Kidney tubule cell (primary cell): ENCODE measurements at regions not wholly inside any gene's neighbourhood (a gene's known extent, or its start where the extent isn't known, plus 50 kb on each side); places are given as distances from the start of the nearest gene placed in this dataset.

ENCODE experiments used
- DNase-seq: peaks from one replicate; pipeline ENCODE4 v3.0.0-alpha.2; 2018; ENCODE audit warnings: low spot score

DNA sequence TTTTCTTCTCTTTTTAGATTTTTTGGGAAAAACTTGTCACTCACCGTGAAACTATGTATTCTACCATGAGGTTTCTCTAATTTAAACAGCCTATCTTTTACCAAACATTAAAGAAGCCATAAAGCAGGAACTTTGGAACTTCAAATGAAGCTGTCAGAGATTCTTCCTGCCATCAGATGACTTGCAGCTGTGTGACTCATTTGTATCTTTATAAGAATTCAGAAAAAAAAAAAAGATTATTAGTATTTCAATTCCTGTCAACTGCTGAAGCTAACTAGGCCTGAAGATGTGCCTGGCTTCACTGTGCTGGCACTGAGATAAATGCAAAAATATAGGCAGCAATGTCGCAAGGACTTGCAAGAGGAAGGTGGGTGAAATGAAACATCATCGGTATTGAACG, 1399.1 kb upstream of the PIK3C3 start:
- no peak for DNase-seq

GRCh38 chr18:40553029-40553428, 1402.0 kb upstream of the PIK3C3 start:
- no peak for DNase-seq

DNA sequence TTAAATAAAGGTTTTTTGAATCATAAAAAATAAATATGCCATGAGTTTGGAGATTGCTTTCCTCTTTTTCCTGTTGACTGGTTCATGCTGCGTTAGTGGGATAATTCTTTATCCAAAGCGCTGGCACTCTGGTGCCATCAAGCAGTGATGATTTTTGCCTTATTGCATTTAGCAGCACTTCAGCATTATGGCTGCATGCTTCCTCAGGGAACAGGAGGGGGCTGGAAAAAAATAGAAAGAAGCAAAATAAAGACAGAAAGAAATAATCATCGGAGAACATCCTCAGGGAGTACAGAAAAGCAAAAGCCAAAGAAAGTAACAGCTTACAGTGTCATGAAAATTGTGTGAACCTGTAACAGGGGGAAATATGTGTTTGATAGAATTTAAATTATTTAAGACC, 1408.2 kb upstream of the PIK3C3 start:
- no peak for DNase-seq

DNA sequence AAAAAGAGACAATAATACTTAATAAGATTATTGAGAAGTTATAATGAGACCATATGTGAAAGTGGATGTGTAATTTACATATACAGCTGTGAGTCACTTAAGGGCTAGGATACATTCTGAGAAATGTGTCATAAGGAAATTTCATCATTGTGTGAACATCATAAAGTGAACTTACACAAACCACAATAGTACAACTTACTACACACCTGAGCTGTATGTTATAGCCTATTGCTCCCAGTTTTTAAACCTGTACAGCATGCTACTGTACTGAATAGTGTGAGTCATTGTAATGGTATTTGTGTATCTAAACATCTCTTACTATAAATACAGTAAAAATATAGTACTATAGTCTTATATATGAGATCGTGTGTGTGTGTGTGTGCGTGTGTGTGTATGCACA, 1420.3 kb upstream of the PIK3C3 start:
- DNase-seq = no peak

DNA sequence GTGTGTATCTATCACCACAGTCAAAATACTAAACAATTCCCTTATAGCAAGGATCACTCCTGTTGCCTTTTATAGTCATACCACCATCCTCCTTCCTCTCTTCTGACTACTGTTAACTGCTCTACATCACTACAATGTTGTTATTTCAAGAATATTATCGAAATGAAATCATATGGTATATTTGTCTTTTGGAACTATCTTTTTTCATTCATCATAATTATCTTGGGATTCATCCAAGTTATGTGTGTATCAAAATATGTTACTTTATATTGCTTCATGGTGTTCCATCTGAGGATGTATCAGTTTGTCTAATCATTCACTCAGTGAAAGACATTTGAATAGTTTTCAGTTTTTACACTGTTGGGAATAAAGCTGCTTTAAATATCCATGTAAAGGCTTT, 1423.0 kb upstream of the PIK3C3 start:
- DNase-seq = no peak

DNA sequence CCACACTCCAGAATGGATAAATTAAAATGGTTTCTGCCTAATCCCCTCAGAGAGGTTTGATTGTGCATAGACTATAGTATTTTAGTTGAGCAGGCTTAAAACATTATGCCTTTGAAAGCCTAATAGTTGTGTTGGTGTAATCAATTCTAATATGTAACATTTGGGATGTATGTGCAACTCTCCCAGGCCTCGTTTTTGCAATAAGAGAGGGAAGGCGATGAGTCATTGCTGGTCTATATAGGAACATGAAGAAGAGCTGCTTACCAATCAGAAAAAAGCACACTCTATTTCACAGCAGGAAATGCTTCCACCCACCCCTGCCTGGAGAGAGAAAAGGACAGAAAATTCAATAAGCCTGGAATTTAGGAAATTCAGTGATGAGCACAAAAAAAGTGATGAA, 1424.0 kb upstream of the PIK3C3 start:
- DNase-seq = no peak

DNA sequence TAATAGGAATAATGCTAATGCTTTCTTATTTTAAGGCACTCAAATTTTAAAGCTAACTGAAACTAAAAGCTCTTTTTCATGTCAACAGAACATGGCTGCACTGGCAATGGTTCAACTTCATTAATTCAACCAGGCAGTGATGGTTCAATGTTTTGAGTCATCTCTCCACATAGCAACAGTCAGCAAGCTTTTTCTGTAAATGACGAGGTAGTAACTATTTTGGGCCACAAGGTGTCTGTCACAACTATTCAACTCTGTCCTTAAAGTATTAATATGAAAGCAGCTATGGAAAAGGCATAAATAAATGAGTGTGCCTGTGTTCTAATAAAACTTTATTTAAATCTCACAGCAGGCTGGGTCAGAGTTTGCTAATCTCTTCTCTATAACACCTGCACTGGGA, 1425.6 kb upstream of the PIK3C3 start:
- peak; percentile 54 for DNase-seq

DNA sequence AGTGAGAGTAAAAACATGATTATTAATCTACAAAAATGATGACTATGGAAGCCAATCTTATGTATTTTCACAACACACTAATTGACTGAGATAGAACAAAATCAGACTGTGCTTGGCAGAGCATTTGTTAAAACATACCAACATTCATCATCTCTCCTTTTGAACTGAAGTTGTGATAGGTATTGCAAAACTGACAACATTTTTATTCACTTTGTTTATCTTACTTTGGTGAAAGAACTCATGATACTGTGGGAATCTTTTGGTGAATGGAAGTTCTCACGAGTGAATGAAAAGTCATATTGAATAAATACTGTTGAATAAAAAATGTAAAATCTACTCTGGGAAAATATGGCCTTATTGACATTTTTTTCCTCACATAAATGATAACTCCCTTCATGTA, 1430.2 kb upstream of the PIK3C3 start:
- no peak for DNase-seq

DNA sequence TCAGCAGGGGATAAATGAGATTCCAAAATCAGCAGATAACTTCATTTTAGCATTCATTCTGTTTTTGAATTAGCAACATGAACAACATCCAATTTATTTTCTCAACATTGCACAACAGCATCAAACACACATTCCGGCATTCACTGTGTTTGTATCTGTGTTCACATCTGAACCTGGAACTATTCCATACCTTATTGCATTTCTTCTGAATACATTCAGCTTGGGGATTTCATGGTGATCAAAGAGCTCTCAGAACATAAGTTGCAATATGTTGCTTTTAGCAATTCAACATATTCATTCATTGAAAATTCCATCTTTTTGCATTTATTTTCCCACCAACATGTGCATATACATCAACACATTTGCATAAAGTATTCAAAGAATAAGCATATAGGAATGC, 1431.7 kb upstream of the PIK3C3 start:
- DNase-seq = no peak

DNA sequence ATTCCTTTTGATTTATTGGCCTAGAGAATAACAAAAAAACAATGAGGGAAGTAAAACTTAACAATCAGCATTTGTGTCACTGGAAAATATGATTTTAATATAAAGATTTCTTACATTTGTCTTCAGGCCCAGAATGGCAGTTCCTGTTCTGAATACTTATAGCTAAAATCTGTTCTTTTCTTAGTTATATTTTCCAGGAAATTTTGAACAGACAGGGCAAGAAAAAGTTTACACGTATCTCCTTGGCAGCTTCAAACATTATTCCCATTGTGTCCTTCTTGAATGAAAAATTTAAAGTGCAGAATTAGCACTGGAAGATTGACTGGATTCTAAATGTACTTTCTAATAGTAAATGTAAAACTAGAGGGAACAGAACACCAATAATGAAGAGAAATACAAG, 1454.0 kb upstream of the PIK3C3 start:
- no peak for DNase-seq

DNA sequence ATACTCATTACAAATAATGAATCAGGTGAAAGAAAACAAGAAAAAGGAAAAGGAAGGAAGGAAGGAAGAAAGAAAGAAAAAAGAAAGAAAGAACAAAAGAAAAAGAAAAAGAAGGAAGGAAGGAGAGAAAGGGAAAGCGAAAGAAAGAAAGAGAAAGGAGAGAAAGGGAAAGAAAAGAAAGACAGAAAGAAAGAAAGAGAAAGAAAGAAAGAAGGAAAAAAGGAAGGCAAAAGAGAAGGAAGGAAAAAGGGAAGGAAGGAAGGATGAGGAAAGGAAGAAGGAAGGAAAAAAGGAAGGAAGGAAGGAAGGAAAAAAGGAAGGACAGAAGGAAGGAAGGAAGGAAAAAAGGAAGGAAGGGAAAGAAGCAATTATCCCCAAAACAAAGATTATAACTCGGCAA, 1460.4 kb upstream of the PIK3C3 start:
- no peak for DNase-seq

DNA sequence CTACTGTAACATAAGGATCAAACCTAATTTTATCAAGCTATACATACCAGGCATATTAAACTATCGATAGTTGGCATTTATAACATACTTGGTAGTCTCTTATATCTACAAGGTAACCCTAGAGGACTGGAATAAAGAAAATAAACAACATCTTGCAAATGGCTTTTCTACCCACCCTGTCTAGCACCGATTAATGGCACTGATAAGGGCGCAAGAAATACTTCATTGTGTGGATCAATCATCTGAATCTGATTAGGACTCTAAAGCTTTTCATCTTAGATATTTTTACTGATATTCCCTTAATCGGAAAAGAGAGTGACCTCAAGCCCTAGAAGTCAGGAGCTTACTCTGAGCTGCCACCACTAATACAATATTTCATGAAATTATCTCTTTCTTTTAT, 1461.7 kb upstream of the PIK3C3 start:
- no peak for DNase-seq

GRCh38 chr18:40489301-40489700, 1465.7 kb upstream of the PIK3C3 start:
- DNase-seq = no peak

- peak; percentile 71 for DNase-seq
Observed at GRCh38 chr18:40485318-40485717, 1469.7 kb upstream of the PIK3C3 start.

DNA sequence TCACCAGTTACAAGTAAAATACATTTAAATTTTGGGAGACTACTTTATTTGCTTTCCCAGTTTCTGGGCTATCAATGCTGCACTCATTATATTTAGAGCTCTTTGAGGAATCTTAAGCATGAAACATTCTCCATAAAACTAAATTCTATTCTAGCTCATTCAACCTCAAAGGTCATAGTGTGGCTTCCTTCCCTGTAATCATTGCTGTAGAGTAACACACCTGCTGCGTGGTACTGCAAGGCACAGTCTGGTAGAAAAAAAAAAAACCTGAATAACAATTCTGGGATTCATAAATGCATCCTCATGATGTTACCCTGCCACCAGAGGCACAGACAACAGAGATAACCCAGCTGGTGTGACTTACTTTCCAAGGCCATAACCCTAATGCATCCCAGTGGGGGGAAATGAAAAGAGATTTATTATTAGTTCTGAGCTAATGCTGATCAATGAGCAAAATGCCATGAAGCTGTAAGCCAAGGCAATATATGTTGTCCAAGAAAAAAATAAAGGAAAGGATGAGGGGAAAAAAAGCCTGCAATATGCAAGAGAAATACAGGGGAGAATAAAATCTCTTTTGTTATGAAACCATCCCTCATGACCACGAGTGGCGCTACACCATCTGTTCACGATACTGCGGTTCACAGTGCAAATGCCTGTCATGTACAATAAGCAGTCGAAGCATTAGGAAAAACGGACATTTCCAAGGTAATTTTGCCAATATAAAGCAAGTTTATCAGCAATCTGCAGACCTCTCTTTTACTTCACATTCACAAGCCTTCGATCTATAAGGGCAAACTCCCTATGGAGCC, 1481.6 kb upstream of the PIK3C3 start:
- no peak for DNase-seq

GRCh38 chr18:40470723-40471122, 1484.3 kb upstream of the PIK3C3 start:
- no peak for DNase-seq

GRCh38 chr18:40469851-40470250, 1485.2 kb upstream of the PIK3C3 start:
- DNase-seq = no peak

DNA sequence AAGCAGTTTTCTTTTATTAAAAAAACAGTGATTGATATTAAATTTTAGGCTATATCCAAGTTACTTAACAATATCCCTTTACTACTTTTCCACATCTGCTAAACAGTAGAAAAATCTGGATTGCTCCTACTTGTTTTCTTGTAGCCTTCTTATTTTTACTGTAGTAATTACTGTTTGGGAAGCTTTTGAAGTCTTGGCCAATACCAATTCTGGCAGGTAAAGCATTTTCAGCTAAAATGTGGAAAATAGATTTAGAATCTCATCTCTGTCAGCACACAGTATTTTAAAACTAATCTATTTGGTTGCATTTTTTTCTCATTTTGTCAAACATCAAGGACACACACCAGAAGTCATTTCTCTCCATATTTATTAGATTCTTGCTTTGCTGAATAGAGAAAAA, 1485.7 kb upstream of the PIK3C3 start:
- DNase-seq = no peak

DNA sequence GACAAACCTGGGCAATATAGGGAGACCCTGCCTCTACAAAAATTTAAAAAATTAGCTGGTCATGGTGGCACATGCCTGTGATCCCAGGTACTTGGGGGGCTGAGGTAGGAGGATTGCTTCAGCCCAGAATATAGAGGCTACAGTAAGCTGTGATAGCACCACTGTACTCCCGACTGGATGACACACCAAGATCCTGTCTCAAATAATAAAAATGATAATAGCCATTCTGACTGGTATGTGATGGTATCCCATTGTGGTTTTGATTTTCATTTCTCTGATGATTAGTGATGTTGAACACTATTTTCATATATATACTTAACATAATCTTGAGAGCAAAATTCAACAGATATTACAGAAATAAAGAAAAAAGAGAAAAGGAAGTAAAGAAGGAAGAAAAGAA, 1491.0 kb upstream of the PIK3C3 start:
- no peak for DNase-seq

DNA sequence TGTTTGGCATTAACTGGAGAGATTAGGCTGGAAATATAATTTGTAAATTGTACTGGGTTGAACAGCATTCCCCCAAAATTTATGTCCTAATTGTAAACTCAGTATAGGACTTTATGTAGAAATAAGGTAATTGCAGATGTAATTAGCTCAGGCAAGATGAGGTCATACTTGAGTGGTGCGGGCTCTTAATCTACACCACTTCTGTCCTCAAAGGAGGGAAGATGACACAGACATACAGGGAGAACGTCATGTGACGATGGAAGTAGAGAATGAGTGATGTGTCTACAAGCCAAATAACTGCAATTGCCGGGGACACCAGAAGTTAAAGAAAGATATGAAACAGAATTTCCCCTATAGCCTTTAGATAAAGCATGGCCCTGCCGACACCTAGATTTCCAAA, 1501.1 kb upstream of the PIK3C3 start:
- DNase-seq = no peak

DNA sequence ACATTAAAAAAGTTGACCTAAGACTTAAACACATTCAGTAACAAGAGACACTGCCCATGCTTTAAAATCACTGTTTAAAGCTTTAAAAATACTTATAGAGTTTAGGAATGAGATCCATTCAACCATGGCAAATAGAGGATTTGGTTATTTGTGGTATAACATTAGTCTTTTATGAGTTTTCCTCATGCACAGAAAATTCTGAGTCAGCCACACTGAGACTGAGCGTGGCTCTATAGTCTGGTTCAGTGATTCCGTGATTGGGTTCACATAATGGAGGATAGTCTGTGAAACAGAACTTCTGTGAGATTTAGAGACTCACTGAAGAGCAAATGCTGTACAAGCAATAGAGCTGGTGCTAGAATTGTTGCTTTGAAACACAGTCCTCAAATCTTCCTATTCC, 1502.4 kb upstream of the PIK3C3 start:
- DNase-seq = peak; percentile 14

- DNase-seq = no peak
Observed at GRCh38 chr18:40450751-40451150, 1504.3 kb upstream of the PIK3C3 start.

GRCh38 chr18:40447820-40448219, 1507.2 kb upstream of the PIK3C3 start:
- no peak for DNase-seq

DNA sequence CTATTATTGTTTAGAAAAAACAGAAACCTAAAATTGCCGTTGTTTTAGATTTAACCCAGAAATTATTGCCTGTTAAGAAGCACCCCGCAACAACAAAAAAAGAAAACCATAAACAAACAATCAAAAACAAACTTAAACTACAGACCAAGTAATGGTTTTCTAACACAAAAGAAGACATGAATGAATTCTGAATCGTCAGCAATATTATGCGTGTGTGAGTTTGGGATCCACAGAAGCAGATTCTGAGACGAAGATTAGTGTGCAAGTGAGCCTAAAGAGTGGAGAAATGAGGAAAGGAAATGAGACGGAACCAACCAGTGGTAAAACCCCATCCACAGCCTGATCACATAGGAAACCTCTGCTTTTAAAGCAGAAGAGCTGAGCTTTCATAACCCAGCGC, 1514.9 kb upstream of the PIK3C3 start:
- DNase-seq = no peak

DNA sequence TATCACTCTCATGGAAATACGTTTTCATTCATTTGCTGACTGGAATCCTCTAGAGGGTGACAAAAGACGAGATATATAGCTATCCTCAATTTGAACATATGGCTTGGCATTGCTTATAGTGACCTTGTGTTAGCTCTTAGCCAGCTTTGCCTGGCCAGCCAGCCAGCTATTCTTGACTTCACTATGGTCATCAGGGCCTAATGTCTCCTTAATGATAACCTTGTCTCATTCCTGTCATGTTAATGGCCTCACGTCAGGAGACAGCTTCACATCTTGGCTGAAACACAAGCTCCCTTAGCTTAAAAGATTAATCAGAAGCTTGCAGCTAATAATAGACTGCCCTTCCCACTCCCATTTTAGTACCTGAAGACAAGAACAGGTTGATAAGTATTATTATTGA, 1517.5 kb upstream of the PIK3C3 start:
- DNase-seq = no peak
